ENCODE measurements at regions not wholly inside any gene's neighbourhood (a gene's known extent, or its start where the extent isn't known, plus 50 kb on each side); places are given as distances from the start of the nearest gene placed in this dataset.
"Not testable (repeated sequence)": the region's sequence is repeated elsewhere in the genome, so short reads cannot be mapped to it uniquely, and the experiment has no call there.

GRCh38 chr21:27887808-27888455, 921.0 kb upstream of the ADAMTS5 start:
- H3K4me3 ChIP-seq (ENCODE audit: low read depth, low read length); DNase-seq (ENCODE audit: low read depth): not testable (repeated sequence)

- DNase-seq (ENCODE audit: low read depth), result no peak
- TF ChIP-seq MAX (IDR thresholded peaks at IDR 0.05; ENCODE audit: low read depth, low read length) (no peak), MYC (IDR thresholded peaks at IDR 0.05; ENCODE audit: low read depth, low read length) (no peak), CTCF (IDR thresholded peaks at IDR 0.05; ENCODE audit: low read depth, low read length) (no peak), POLR2A (IDR thresholded peaks at IDR 0.05; ENCODE audit: extremely low read depth, insufficient read length) (no peak)
- H3K4me3 ChIP-seq (ENCODE audit: low read depth, low read length), result no peak overlapping the region
Observed at GRCh38 chr21:27885296-27885711, 918.4 kb upstream of the ADAMTS5 start.

- not testable (repeated sequence) for DNase-seq (ENCODE audit: low read depth); H3K4me3 ChIP-seq (ENCODE audit: low read depth, low read length)
Observed at GRCh38 chr21:27881331-27881730, 914.4 kb upstream of the ADAMTS5 start.

- not testable (repeated sequence) for H3K4me3 ChIP-seq (ENCODE audit: low read depth, low read length); DNase-seq (ENCODE audit: low read depth)
Observed at GRCh38 chr21:27872411-27872810, 905.5 kb upstream of the ADAMTS5 start.

- not testable (repeated sequence) for DNase-seq (ENCODE audit: low read depth); H3K4me3 ChIP-seq (ENCODE audit: low read depth, low read length)
Observed at GRCh38 chr21:27870755-27871154, 903.9 kb upstream of the ADAMTS5 start.

- not testable (repeated sequence) for DNase-seq (ENCODE audit: low read depth); H3K4me3 ChIP-seq (ENCODE audit: low read depth, low read length)
Observed at GRCh38 chr21:27860314-27860955, 893.5 kb upstream of the ADAMTS5 start.

GRCh38 chr21:27858053-27858825, 891.4 kb upstream of the ADAMTS5 start:
- not testable (repeated sequence) for H3K4me3 ChIP-seq (ENCODE audit: low read depth, low read length); DNase-seq (ENCODE audit: low read depth)

GRCh38 chr21:27856988-27857387, 890.1 kb upstream of the ADAMTS5 start:
- H3K4me3 ChIP-seq (ENCODE audit: low read depth, low read length); DNase-seq (ENCODE audit: low read depth): not testable (repeated sequence)

GRCh38 chr21:27841084-27841672, 874.3 kb upstream of the ADAMTS5 start:
- TF ChIP-seq POLR2A (IDR thresholded peaks at IDR 0.05; ENCODE audit: extremely low read depth, insufficient read length) (no peak), CTCF (IDR thresholded peaks at IDR 0.05; ENCODE audit: low read depth, low read length) (no peak), MYC (IDR thresholded peaks at IDR 0.05; ENCODE audit: low read depth, low read length) (no peak), MAX (IDR thresholded peaks at IDR 0.05; ENCODE audit: low read depth, low read length) (no peak)
- no peak overlapping the region for H3K4me3 ChIP-seq (ENCODE audit: low read depth, low read length)
- DNase-seq (ENCODE audit: low read depth), result no peak

GRCh38 chr21:27840262-27840661, 873.4 kb upstream of the ADAMTS5 start:
- no peak for TF ChIP-seq MAX (IDR thresholded peaks at IDR 0.05; ENCODE audit: low read depth, low read length)
- no peak for DNase-seq (ENCODE audit: low read depth)
- H3K4me3 ChIP-seq (ENCODE audit: low read depth, low read length), result no peak overlapping the region

All from NB4 (cell line).